BLaER1 treated with 17β-estradiol and CSF1 and Interleukin-3, amounts not matched to agents 10 nM and 100 nM (cell line): ENCODE measurements at regions not wholly inside any gene's neighbourhood (a gene's known extent, or its start where the extent isn't known, plus 50 kb on each side); places are given as distances from the start of the nearest gene placed in this dataset.

ENCODE experiments used
- H3K27ac ChIP-seq, 11 experiments: shearing (Covaris generic); formaldehyde crosslinking; 2 replicates each; pipeline ENCODE4 v1.8.1; 2022
- H3K27me3 ChIP-seq, 11 experiments: shearing (Covaris generic); formaldehyde crosslinking; 2 replicates each; pipeline ENCODE4 v1.8.1; 2022
- H3K36me3 ChIP-seq, 11 experiments: shearing (Covaris generic); formaldehyde crosslinking; 2 replicates each; pipeline ENCODE4 v1.8.1; 2022
- H3K4me1 ChIP-seq, 10 experiments: shearing (Covaris generic); formaldehyde crosslinking; 2 replicates each; pipeline ENCODE4 v1.8.1; 2022
- H3K4me2 ChIP-seq, 11 experiments: shearing (Covaris generic); formaldehyde crosslinking; 2 replicates each; pipeline ENCODE4 v1.8.1; 2022
- H3K4me3 ChIP-seq, 10 experiments: shearing (Covaris generic); formaldehyde crosslinking; 2 replicates each; pipeline ENCODE4 v1.8.1; 2022
- H3K9ac ChIP-seq, 11 experiments: shearing (Covaris generic); formaldehyde crosslinking; 2 replicates each; pipeline ENCODE4 v1.8.1; 2022
- H3K9me3 ChIP-seq, 11 experiments: shearing (Covaris generic); formaldehyde crosslinking; replicated peaks in 1 of 11; 2 replicates each; pipeline ENCODE4 v1.8.1; 2022
- H4K20me1 ChIP-seq, 11 experiments: shearing (Covaris generic); formaldehyde crosslinking; 2 replicates each; pipeline ENCODE4 v1.8.1; 2022
- Cebpa-rat ChIP-seq, 11 experiments: shearing (Covaris generic); IDR thresholded peaks; 2 replicates each; pipeline ENCODE4 v1.8.1; 2022

DNA sequence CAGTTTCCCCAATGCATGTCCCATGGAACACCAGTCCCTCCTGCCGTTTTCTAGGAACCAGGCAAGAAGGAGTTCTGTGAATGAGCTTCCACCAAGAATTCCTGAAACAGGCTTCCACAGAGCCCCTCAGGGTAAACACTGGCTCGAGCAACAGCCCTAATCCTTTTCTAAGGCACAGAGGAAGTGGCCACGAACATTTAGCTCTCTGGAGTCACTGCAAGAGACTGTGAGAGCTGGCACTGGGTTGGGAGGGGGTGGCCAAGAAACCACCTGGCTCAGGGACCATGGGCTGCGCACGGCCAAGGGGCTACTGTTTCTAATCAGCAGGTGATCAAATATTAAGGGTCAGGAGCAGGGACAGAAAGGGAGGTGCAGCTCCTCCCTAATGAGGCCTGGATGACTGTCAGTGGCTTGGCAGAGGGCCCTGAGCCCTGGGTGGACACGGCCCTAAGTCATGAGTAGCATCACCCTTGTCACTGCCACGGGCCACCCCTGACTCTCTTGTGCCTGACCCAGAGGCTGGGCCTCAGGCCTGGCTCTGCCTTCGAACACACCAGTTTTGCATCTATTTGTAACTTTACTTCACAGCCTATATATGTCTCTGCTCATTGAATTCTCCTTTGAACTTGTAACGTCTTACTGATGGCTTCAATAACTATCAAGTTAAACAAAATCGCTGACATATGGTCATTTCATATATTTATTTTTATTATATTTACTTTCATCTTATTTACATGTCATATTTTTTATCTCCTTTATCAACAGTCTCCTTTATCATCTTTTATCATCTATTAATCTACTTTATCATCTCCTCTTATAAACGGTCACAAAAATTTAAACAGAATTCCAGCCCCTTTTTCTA lies 154.0 kb downstream of the DICER1 start:
- H3K4me3 ChIP-seq = no peak overlapping the region
- no peaks in the 10 kb centered on the region; a peak in 1 of 22 replicates for H3K27me3 ChIP-seq
- H3K9ac ChIP-seq = no peak overlapping the region
- no peaks in the 10 kb centered on the region for H4K20me1 ChIP-seq
- no peaks in the 10 kb centered on the region for H3K36me3 ChIP-seq
- H3K4me1 ChIP-seq = peaks cover 8 to 16% (median 12%) of the 10 kb centered on the region in 10 experiments
- no peak for TF ChIP-seq Cebpa-rat (IDR thresholded peaks at IDR 0.05)
- H3K9me3 ChIP-seq = no peaks in the 10 kb centered on the region
- H3K27ac ChIP-seq = no peak overlapping the region
- H3K4me2 ChIP-seq = no peak overlapping the region

DNA sequence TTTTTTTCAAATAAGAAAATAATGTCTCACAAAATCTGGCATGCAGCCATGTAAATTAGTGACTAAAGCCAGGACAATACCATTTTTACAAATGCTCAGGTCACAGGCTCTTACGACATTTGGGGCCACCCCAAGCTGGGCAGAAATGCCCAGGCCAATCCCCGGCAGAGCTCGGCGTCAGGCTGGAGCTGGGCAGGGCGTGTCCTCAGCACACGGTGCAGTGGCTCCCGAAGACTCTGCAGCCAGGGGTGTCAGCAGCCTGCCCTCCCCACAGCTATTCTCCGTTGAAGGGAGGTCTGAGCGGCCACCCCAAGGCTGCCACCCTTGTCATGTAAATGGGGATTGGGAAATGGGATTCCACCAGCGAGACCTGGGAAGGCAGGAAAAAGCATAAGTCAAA lies 158.6 kb downstream of the DICER1 start:
- Histone ChIP-seq H3K36me3 (no peaks in the 10 kb centered on the region), H3K27ac (peak overlapping the region in 2 of 11 experiments; percentile 46 to 53; a peak in 3 of 22 replicates), H3K4me3 (no peak overlapping the region), H3K27me3 (no peaks in the 10 kb centered on the region; a peak in 1 of 22 replicates), H3K9ac (peak overlapping the region in 1 of 11 experiments; percentile 11; a peak in 1 of 22 replicates), H3K9me3 (no peaks in the 10 kb centered on the region), H3K4me2 (peak overlapping the region in 6 of 11 experiments; percentile 14 to 80 (median 74); a peak in 11 of 22 replicates), H3K4me1 (peaks cover 11 to 26% (median 16%) of the 10 kb centered on the region in 10 experiments), H4K20me1 (no peaks in the 10 kb centered on the region)
- no peak for TF ChIP-seq Cebpa-rat (IDR thresholded peaks at IDR 0.05)

DNA sequence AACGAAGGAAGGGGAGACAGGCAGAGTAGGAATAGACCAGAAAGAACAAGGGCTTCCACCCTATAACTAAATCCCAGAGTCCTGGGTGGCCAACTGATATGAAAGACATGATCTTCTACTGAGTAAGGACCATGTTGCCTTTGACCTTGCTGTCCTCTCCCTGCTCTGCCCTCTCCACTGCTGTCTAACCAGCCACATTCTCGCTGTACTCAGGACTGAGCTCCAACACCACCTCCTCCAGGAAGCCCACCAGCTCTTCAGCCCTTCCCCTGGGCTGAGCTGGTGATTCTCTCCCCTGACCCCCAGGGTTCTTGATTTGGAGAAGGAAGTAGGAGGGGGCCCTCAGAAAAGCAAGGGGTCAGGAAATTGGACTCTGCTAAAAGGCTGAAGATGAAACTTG lies 159.2 kb downstream of the DICER1 start:
- no peak for TF ChIP-seq Cebpa-rat (IDR thresholded peaks at IDR 0.05)
- no peaks in the 10 kb centered on the region for H3K36me3 ChIP-seq
- peak overlapping the region in 6 of 11 experiments; percentile 14 to 80 (median 74); a peak in 10 of 22 replicates for H3K4me2 ChIP-seq
- no peaks in the 10 kb centered on the region; a peak in 1 of 22 replicates for H3K27me3 ChIP-seq
- H3K27ac ChIP-seq = peak overlapping the region in 3 of 11 experiments; percentile 33 to 53 (median 46); a peak in 4 of 22 replicates
- no peak overlapping the region for H3K4me3 ChIP-seq
- peak overlapping the region in 1 of 11 experiments; percentile 11; a peak in 1 of 22 replicates for H3K9ac ChIP-seq
- H3K9me3 ChIP-seq = no peaks in the 10 kb centered on the region
- peaks cover 11 to 26% (median 16%) of the 10 kb centered on the region in 10 experiments for H3K4me1 ChIP-seq
- H4K20me1 ChIP-seq = no peaks in the 10 kb centered on the region

DNA sequence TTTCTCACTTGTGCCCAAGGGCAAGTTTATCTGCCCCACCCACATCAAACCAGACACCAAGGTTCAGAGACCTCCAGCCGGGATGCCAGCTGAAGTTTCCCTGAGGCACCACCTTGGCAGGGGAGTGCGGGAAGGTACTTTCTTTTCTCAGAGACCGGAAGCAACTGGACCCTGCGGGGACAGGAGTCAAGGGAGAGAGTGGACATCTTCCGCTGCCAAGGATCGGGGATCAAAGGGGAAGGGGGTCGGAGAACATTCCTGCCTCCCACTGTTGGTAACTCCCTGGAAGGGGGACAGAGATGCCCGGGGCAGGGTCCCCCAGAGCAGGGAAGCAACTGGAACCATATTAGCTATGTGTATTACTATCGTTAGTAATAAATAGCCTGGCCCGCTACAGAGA lies 161.8 kb downstream of the DICER1 start:
- Histone ChIP-seq H3K4me2 (peak overlapping the region in 10 of 11 experiments; percentile 11 to 80 (median 66); a peak in 19 of 22 replicates), H4K20me1 (no peaks in the 10 kb centered on the region), H3K4me1 (peaks cover 11 to 26% (median 16%) of the 10 kb centered on the region in 10 experiments), H3K27me3 (no peaks in the 10 kb centered on the region; a peak in 1 of 22 replicates), H3K9ac (no peak overlapping the region), H3K27ac (no peak overlapping the region), H3K4me3 (no peak overlapping the region), H3K36me3 (no peaks in the 10 kb centered on the region), H3K9me3 (no peaks in the 10 kb centered on the region)
- TF ChIP-seq Cebpa-rat (IDR thresholded peaks at IDR 0.05) = no peak

DNA sequence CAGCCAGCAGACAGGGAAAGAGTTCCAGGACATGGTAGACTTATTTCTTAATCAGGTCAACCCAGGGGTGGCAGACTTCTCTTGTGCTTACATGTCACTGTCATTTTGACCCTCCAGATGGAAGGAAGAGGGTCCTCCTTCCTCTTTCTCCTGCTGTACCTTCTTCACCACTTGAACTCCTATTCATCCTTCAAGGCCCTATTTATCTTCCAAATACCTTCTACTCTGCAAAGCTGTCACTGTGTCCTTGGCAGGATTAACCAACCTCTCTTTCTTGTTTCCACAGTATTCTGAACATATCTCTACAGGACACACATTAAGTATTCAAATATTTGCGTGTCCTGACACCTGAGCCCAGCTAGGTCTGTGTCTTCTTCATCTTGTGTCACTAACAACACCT lies 163.1 kb downstream of the DICER1 start:
- Histone ChIP-seq H3K4me1 (peaks cover 11 to 26% (median 16%) of the 10 kb centered on the region in 10 experiments), H3K27ac (no peak overlapping the region), H3K36me3 (no peaks in the 10 kb centered on the region), H3K4me3 (no peak overlapping the region), H3K27me3 (no peaks in the 10 kb centered on the region; a peak in 1 of 22 replicates), H3K9ac (no peak overlapping the region), H3K9me3 (no peaks in the 10 kb centered on the region), H3K4me2 (no peak overlapping the region), H4K20me1 (no peaks in the 10 kb centered on the region)
- TF ChIP-seq Cebpa-rat (IDR thresholded peaks at IDR 0.05) = no peak

DNA sequence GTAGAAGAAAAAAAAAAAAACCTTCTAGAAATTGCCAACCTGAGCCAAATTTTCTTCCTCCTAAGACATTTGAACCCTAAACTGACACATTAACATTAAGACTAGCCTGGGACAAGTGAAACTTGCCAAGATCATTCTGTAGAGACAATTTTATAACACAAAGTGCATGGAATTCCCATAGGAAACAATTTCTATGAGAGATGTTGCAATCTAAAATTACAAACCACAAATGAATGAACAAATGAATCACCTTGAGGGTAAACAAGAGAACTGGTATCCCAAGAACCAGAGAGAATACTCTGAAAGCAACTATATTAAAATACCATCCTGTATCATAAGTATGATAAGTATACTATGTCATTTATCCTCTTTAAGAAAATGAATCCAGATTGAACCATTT lies 165.3 kb downstream of the DICER1 start:
- no peak overlapping the region for H3K27ac ChIP-seq

DNA sequence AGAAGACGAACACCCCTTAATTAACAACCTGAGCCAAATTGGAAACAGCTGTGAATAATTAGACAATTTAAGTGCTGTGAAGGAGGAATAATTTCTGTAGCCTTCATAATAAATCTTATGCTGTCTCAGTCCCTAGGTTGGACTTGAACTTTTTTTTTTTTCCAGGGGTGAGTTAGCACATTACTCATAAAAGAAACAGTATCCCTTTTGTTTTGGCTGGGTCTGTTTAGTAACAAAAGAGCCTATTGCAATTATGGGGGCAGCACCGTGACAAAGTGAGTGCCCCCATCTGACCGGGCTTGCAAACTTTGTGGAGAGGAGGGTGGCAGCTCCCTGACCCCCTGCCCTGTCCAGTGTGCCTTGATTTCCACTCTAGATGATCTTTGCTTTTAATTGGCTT lies 167.4 kb downstream of the DICER1 start:
- peaks cover 8 to 19% (median 12%) of the 10 kb centered on the region in 11 experiments for H3K9me3 ChIP-seq
- no peak overlapping the region for H3K27ac ChIP-seq
- H3K9ac ChIP-seq = no peak overlapping the region
- H3K4me1 ChIP-seq = peaks cover 0 to under 1% (median 0%) of the 10 kb centered on the region in 10 experiments; a peak in 1 of 20 replicates
- no peak overlapping the region for H3K4me3 ChIP-seq
- TF ChIP-seq Cebpa-rat (IDR thresholded peaks at IDR 0.05) = no peak
- H3K36me3 ChIP-seq = no peaks in the 10 kb centered on the region
- H4K20me1 ChIP-seq = no peaks in the 10 kb centered on the region
- no peak overlapping the region for H3K4me2 ChIP-seq
- H3K27me3 ChIP-seq = no peaks in the 10 kb centered on the region

More for the DNA sequence above, 165.3 kb downstream of the DICER1 start:
- peaks cover 8 to 14% (median 12%) of the 10 kb centered on the region in 11 experiments for H3K9me3 ChIP-seq
- H3K4me3 ChIP-seq = no peak overlapping the region
- no peaks in the 10 kb centered on the region for H3K27me3 ChIP-seq
- H3K9ac ChIP-seq = no peak overlapping the region
- no peak for TF ChIP-seq Cebpa-rat (IDR thresholded peaks at IDR 0.05)
- peaks cover 4 to 15% (median 11%) of the 10 kb centered on the region in 10 experiments; a peak in 17 of 20 replicates for H3K4me1 ChIP-seq
- H3K36me3 ChIP-seq = no peaks in the 10 kb centered on the region
- no peaks in the 10 kb centered on the region for H4K20me1 ChIP-seq
- no peak overlapping the region for H3K4me2 ChIP-seq

DNA sequence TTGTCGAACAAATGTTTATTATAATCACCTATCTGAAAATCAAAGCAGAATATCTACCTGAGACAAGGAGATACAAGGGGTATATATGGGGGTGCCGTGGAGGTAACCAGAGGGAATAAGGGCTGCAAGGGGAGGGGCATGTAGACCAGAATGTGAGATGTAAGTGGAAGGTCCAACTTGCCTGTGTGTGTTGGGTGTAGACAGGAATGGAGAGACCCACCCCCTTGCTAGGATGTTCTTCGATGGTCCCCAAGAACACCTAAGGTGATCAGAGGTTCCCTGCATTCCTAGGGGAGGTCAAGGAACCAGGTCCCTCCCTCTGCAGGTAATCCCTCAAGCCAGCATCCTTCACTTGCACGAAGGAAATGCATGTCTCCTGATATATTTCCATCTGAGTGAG lies 167.9 kb downstream of the DICER1 start:
- no peak for TF ChIP-seq Cebpa-rat (IDR thresholded peaks at IDR 0.05)
- H3K36me3 ChIP-seq = no peaks in the 10 kb centered on the region
- no peak overlapping the region for H3K4me2 ChIP-seq
- no peak overlapping the region for H3K4me3 ChIP-seq
- no peaks in the 10 kb centered on the region for H4K20me1 ChIP-seq
- no peaks in the 10 kb centered on the region for H3K27me3 ChIP-seq
- no peak overlapping the region for H3K27ac ChIP-seq
- H3K9me3 ChIP-seq = peaks cover 8 to 19% (median 12%) of the 10 kb centered on the region in 11 experiments
- no peaks in the 10 kb centered on the region for H3K4me1 ChIP-seq
- no peak overlapping the region for H3K9ac ChIP-seq

DNA sequence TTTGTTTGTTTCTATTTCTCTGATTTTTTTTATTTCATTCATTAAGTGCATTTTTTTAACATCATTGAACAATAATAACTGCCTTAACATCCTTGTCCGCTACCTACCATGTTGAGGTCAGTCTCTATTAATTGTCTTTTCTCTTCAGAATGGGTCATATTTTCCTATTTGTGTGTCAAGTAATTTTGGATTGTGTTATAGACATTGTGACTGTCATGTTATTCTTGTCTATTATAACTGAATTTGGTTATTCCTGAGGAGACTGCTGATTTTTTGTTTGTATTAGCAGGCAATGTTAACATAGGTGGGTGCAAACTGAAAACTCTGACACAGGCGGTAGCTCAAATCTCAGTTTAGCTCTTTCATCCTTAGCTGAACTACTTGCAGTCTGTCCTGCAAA lies 169.9 kb downstream of the DICER1 start:
- Histone ChIP-seq H3K4me3 (no peak overlapping the region), H3K36me3 (no peaks in the 10 kb centered on the region), H3K27me3 (no peaks in the 10 kb centered on the region), H4K20me1 (no peaks in the 10 kb centered on the region), H3K4me1 (no peaks in the 10 kb centered on the region), H3K9me3 (peaks cover 8 to 19% (median 12%) of the 10 kb centered on the region in 11 experiments), H3K27ac (no peak overlapping the region), H3K4me2 (no peak overlapping the region), H3K9ac (no peak overlapping the region)
- TF ChIP-seq Cebpa-rat (IDR thresholded peaks at IDR 0.05) = no peak
